ENCODE measurements at regions not wholly inside any gene's neighbourhood (a gene's known extent, or its start where the extent isn't known, plus 50 kb on each side); places are given as distances from the start of the nearest gene placed in this dataset.

DNA sequence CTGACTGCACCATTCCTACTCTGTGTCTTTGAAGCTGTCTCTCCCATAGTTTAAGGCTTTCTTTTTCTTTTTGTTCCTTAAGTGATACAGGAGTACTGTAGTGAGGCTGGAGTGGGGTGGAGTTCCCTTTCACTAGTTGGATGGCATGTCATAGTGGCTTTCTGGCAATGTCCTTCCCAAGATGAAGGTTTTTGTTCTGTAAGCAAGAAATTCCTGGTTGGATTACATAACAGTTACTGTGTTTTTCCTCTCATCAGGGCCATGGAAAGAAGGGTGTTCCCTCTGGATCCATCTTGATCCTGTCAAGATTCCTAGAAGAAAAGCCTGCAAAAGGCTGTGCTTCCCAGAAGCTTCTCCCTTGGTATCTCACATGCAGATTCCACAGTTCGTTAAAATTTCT lies 84.2 kb downstream of the ACKR3 start:
- no peak for DNase-seq (ENCODE audit: extremely low read depth, low read depth)

DNA sequence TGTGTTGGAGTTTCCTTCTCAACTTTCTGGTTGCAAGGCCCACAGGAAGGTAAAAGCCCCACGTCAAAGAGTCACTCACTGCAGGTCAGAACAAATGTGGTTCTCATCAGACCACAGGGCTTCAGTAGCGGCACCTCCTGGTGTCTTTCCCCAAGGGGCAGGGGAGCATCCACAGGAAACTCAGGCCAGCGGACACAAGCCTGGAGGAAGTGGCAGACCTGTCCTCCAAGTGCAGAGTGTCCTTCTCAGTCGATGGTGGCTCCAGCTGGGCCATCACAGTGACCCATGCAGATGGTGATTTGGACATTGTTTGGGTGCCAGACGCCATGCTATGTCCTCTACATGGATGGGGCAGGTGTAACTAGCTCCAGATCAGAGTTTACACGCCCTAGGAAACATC lies 84.9 kb downstream of the ACKR3 start:
- DNase-seq (ENCODE audit: extremely low read depth, low read depth), result no peak

DNA sequence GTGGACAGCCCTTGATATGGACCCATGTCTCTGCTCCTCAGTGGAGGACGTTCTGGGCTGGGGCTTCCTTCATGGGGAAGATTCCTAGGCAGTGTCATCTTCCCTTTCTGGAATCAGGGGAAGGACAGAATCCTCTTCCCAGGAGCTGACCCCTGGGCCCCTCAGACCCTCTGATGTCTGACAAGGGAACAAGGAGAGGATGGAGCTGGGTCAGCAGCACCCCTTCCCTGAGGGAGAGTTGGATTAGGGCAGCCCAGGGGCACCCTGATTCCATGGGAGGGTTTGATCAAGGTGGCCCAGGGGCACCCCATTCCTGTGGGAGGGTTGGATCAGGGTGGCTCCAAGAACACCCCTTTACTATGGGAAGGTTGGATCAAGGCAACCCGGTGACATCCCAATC lies 86.5 kb downstream of the ACKR3 start:
- DNase-seq (ENCODE audit: extremely low read depth, low read depth), result no peak

DNA sequence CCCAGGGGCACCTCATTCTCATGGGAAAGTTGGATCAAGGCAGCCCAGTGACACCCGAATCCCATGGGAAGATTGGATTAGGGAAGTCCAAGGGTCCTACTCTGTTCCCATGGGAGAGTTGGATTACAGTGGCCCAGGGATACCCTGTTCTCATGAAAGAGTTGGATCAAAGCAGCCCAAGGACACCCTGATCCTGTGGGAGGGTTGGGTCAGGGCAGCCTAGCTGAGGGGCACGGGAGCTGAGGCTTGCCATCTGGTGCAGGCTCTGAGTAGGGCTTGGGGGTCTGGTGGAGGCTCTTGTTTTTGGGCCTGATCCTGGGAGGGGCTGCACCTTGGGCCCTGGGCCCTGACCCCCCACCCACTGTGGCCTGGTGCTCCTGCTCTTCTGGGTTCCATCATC lies 87.1 kb downstream of the ACKR3 start:
- no peak for DNase-seq (ENCODE audit: extremely low read depth, low read depth)

DNA sequence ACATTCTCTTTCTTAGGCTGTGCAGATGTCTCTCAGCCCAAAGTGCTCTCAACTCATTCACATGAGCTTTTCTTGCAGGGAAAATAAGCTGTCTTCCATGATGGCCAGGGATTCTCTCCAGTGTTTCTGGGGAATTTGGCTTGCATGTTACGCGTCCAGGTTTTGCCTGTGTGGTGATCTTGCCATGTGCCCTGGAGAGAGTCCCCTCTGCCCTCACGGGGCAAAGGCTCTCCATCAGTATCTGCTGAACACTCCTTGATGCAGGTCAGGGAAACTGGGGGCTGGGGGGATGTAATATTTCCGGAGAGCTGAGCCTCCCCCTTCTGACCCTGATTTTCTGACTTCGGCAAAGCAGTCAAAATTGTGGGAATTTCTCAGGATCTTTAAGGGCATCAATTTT lies 87.6 kb downstream of the ACKR3 start:
- no peak for DNase-seq (ENCODE audit: extremely low read depth, low read depth)

DNA sequence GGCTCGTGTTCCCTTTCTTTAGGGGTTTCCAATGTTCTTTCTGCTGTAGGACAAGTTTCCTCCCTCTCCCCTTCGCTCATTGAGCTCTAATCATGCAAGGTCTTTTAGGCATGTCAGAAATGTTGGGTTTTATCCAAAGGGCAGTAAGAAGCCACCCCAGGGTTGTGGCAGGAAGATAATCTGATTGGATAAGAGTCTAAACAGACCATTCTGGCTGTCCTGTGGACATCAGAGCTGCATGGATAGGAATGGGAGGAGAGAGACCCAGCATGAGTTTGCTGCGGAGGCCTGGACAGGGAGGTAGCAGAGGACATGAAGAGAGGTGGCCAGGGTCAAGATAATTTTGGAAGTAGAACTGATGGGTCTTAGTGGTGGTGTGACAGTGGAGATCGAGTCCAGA lies 88.2 kb downstream of the ACKR3 start:
- no peak for DNase-seq (ENCODE audit: extremely low read depth, low read depth)

DNA sequence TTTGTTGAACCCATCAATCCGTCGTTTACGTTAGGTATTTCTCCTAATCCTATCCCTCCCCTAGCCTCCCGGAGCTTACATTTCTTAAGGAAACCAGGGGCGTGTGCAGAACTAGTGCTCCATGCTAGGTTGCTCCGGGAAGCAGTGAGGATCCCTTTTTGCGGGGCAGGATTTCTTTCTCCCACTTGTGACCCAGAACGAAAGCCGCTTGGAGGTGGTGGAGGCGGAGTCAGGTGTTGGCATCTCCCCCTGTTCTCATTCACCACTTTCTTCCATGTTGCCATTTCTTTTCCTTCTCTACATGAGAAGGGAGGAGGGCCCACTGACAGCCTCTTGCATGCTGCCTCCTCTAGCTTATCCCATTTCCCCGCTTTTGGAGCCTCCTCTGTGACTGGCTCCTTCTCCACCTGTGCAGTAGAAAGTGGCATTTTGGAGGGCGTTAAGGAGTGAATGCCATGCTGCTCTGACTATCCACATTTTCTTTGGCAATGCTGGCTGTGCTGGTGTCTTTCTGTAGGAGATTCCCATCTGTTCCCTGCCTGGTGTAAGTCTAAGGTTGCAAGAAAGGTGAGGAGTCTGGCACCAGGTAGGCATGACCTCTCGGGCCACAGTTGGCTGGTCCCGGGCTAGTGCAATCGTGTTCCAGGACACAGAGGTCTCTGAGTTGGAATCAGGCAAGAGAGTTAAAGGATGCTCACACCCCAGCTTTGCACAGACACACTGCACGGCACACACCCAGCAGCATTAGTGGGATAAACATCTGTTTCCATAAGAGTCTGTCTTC lies 89.5 kb downstream of the ACKR3 start:
- no peak for DNase-seq (ENCODE audit: extremely low read depth, low read depth)

DNA sequence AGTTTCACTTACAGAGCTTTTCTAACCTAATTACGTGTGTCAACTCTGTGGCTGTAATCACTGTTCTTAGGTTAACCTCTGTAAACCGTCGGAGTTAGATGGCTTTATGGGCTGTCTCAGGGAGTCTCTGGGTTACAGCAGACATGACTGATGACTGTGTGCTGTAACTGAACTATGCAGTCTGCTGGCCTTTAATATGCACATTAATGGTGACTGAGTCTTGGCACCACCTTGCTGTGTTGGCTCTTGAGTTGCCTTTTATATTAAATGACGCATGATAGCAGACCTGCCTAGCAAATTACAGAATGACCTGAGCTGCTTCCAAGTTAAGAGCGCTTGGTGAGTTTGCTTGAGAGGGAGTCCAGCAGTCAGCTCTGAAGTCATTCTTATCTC lies 90.1 kb downstream of the ACKR3 start:
- DNase-seq (ENCODE audit: extremely low read depth, low read depth), result no peak

DNA sequence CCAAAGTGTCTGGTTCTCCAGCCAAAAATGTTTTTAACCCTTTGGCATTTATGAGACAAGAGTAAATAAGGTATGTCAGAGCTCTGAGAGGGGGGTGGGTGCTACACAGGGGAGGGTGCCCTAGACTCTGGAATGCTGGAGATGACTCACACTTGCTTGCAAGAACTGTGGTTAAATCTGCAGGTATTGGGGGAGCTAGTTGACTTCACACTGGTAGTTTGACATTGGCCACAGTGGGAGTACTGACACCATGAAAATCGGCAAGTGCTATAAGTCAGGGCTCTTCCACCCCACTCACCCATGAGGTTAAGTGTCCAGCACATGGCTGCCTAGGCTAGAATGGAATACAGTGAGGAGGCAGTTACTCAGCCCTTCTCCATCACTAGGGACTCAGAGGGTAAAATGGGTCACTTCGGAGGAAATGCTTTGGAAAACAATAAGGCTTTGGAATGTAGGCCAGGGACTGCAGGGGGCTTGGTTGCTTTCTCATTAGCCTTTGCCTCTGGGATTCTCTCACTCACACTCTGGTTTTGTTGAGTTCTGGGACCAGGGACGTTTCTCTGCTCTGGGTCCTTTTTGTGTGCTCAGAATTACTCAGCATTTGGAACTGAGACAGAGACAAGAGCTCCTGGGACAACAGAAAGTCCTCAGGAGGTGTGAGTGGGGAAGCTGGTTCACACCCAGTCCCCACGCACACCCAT lies 91.6 kb downstream of the ACKR3 start:
- DNase-seq (ENCODE audit: extremely low read depth, low read depth), result no peak

DNA sequence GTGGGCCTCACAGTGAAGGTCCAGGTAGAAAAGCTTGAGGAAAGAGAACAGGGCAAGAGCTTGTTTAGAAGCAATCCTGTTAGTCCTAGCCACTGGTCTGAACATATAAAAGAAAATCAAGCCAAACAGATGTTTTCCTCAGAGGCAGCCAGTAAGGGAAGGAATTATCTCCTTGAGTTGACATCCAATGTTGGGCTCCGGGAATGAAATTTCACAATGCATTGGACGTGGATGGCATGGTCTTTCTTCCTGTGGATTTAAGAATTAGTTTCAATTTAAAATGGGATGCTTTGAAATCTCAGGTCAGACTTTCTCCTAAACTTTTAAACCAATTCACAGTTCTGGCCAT lies 92.1 kb downstream of the ACKR3 start:
- no peak for DNase-seq (ENCODE audit: extremely low read depth, low read depth)

DNA sequence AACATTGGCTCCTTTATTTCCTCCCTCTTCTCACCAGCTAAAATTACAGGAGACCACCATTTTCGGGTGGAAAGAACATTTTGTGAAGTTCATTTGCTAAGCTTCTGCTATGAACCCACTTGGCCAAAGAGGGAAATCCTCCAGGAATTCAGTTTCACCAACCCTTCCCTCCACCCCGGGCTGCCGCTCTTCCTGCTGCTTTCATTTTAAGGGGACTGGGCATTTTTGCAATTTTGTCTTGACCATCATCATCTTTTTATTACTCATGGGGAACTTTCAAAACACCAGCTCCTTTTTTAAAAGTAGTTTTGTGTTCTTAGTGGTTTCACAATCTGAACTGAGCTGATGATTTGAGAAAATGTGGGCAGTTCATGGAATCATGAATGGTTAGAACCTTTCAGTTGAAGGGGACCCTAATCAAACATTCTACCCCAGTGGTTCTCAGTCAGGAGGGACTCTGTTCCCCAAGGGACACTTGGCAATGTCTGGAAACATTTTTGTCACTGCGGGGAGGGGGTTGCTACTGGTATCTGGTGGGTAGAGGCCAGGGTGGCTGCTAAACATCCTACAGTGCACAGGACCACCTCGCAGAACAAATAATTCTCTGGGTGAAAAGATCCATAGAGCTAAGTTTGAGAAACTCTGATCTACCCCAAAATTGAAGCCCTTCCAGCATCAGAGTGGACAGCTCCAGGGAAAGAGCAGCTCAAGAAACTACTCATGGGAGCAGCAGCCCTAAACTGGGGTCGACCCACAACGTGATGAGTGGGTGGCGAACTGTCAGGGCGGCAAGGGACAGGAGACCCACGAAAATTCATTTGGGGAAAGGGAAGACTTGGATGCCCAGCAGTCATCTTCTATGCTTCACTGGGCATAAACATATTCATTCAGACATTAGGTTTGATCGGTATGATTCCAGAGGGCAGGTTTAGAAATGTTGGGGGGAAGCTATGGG lies 92.9 kb downstream of the ACKR3 start:
- no peak for DNase-seq (ENCODE audit: extremely low read depth, low read depth)

DNA sequence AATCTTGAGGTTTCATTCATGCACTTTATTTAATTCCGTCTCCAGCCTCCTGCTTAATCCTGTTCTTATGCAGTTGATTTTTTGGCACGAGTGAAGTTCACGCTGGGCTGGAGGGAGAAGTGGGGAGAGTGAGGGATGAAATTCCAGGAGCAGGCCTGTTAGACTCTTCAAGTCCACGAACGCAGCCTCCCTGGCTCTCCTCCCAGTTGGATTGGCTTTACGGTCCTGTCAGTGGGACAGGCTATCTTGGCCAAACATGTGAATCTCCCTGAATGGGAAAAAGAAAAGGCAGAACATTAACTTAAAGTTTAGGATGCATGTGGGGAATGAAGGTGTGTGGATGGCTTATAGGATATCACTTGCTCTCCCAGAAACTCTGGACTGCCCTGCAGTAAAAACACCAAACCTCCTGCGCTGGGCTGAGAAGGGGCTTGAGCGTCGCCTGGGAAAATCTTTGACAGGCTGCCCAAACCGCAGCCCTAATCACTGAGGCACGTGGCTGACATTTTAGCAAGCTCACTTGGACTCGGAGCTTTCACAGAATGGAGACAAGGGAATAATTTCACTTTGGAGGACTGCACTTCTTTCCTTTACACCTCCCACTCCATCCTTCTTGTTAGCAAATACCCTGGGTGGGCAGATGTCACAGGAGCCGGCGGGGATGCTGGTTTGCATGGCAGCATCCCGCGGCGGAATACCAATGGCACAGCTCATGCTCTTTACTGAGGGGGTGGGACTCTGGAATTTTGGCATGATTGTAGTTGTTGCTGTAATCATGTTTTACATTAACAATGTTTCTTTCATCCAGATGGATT lies 93.9 kb downstream of the ACKR3 start:
- DNase-seq (ENCODE audit: extremely low read depth, low read depth), result no peak

DNA sequence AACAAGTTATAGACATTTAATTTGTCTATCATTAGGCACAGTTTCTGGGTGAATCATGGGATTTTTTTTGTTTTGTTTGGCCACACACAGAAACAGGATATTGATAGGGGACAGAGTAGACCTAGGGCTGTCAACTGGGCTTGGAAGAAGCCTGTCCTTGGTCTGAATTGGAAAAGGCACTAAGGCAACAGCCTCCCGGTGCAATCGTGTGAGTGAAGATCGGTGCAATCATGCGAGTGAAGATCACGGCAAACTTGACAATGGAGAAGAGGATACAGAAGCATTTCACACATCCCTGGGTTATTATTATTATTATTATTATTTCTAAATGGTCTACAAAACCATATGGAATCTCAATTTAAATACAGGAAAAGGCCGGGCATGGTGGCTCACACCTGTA lies 94.5 kb downstream of the ACKR3 start:
- DNase-seq (ENCODE audit: extremely low read depth, low read depth), result no peak

DNA sequence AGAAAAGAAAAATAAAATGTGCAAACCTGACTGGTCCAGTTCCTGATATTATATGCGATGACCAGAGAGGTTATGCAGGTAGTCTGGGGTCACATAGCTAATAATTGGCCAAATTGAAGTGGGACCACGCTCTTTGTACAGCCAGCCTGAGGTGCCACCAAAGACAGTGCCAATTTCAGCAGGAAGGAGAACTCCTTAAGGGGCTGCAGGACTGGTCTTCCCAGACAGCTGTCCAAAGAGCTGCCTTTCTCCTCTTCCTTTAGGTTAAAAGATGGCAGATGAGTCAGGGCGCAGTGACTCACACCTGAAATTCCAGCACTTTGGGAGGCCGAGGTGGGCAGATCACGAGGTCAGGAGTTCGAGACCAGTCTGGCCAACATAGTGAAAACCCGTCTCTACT lies 95.5 kb downstream of the ACKR3 start:
- no peak for DNase-seq (ENCODE audit: extremely low read depth, low read depth)

DNA sequence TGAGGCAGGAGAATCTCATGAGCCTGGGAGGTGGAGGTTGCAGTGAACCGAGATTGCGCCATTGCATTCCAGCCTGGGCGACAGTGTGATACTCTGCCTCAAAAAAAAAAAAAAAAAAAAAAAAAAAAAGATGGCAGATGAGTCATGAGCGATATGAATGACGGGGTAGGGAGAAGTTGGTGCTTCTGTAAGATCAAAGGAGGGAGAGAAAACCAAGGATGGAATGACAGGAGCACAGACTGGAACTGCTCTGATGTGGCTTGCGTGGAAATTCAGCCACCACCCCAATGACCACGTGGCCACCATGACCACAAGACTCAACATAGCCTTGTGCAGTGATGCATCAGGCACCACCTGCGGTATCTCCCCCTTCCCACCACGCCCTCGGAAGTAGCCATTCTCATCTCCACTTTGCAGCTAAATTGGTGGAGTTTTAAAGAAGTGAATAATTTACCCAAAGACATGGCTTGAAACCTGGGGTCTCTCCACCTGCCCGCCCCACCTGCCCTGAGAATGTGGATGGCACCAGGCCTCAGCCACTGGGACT lies 96.0 kb downstream of the ACKR3 start:
- DNase-seq (ENCODE audit: extremely low read depth, low read depth), result no peak

DNA sequence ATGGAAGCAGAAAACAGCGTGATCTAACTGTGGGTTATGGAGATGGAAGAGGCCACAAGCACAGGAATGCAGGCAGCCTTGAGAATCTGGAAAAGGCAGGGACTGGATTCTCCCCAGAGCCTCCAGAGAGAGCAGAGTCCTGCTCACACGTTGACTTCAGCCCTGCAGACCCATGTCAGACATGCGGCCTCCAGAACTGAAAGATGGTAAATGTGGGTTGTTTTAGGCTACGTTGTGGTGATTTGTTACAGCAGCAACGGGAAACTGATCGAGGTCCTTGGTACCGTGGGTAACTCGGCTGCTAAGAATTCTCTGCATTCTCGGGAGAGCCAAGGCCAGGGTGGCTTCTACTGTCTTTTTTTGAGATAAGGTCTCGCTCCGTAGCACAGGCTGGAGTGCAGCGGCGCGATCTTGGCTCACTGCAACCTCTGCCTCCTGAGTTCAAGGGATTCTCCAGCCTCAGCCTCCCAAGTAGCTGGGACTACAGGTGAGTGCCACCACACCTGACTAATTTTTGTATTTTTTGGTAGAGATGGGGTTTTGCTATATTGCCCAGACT lies 97.1 kb downstream of the ACKR3 start:
- no peak for DNase-seq (ENCODE audit: extremely low read depth, low read depth)

DNA sequence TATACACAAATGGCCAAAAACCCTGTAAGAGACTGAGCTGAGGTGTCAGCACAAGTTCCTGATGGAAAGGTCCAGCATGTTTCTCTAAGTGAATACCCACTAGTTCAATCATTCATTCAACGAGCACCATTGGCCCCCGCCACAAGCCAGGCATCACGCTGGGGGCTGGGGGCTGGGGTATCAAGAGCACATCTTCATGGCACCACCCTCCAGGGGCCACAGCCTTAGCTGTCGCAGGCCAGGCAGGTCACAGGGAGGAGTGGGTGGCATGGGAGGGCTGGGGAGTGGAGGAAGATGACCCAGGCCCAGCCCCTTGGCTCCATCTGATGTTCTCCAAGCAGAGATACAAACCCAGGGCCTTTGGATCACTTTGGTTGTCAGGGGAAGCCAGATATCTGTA lies 97.9 kb downstream of the ACKR3 start:
- DNase-seq (ENCODE audit: extremely low read depth, low read depth), result no peak

DNA sequence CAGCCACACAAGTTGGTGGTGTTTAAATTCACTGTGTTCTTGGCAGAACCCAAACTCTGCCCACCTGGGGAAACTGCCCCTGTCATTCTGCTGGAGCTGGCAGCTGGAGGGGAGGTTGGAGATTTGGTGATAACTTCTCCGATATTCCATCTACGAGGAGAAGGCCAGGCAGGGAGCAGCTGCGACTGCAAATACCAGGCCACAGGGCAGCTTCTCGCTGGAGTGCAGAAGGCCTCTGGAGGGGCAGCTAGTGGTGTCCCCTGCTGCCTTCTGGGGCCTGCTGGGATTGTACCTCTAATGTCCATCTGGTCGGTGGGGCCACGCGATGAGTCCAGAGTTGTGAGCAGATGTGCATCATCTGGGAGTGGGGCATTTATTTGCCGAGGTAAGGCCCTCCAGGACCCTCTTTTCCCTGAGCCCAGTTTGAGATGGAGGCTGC lies 98.9 kb downstream of the ACKR3 start:
- DNase-seq (ENCODE audit: extremely low read depth, low read depth), result no peak

DNA sequence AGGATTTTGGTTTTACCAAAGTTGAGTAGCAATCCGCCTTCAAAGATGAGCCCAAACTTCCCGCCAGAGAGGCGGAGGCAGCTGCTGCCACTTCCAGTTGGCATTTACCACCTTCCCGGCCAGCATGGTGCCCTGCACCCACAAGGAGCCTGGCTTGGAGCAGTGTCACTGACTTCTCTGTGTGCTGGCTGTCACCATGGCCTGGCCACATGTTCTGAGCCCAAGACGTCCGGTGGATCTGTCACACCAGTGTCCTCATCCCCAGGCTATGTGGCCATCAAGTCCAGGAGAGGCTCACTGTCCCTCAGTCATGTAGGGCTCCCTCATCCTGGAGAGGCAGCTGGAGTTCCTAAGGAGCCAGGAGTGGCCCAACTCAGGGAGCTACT lies 100.6 kb downstream of the ACKR3 start:
- no peak for DNase-seq (ENCODE audit: extremely low read depth, low read depth)
